Cardiac fibroblast (primary cell): ENCODE measurements at regions not wholly inside any gene's neighbourhood (a gene's known extent, or its start where the extent isn't known, plus 50 kb on each side); places are given as distances from the start of the nearest gene placed in this dataset.

Source experiments
- DNase-seq, 2 donors: peaks; one replicate each; pipeline versions ENCODE4 v3.0.0 to v3.0.0-alpha.2; 2010; ENCODE audit warnings: low read depth in 2 of 2
- H3K4me3 ChIP-seq, 2 donors: replicated peaks in 1 of 2; 1 replicate in 1 of 2; 2 replicates in 1 of 2; pipeline ENCODE4 v1.5.1; 2011; ENCODE audit warnings: low read depth in 2 of 2, low read length in 2 of 2, mild to moderate bottlenecking in 2 of 2, moderate library complexity in 1 of 2
- CTCF ChIP-seq: IDR thresholded peaks from one replicate; pipeline ENCODE4 v1.5.1; 2011; ENCODE audit warnings: low read depth, mild to moderate bottlenecking, low read length, inconsistent platforms

GRCh38 chr16:73669535-73670274 is 621.8 kb upstream of the ZFHX3 start:
- no peak for TF ChIP-seq CTCF
- H3K4me3 ChIP-seq = no peak overlapping the region
- no peak for DNase-seq

- no peak overlapping the region for H3K4me3 ChIP-seq
- TF ChIP-seq CTCF = no peak
These were observed 615.8 kb upstream of the ZFHX3 start for GRCh38 chr16:73663720-73664119.

GRCh38 chr16:73636196-73636595 is 588.3 kb upstream of the ZFHX3 start:
- no peak overlapping the region for H3K4me3 ChIP-seq
- no peak for DNase-seq
- no peak for TF ChIP-seq CTCF

More at GRCh38 chr16:73663720-73664119, 615.8 kb upstream of the ZFHX3 start:
- no peak for DNase-seq

GRCh38 chr16:73629011-73629410 is 581.1 kb upstream of the ZFHX3 start:
- DNase-seq = no peak
- TF ChIP-seq CTCF = no peak
- no peak overlapping the region for H3K4me3 ChIP-seq

- TF ChIP-seq CTCF = no peak
- no peak for DNase-seq
- H3K4me3 ChIP-seq = no peak overlapping the region
These were observed 569.8 kb upstream of the ZFHX3 start for GRCh38 chr16:73617738-73618137.

- no peak for DNase-seq
- no peak for TF ChIP-seq CTCF
- no peak overlapping the region for H3K4me3 ChIP-seq
These were observed 568.8 kb upstream of the ZFHX3 start for GRCh38 chr16:73616770-73617169.

GRCh38 chr16:73616166-73616753 is 568.3 kb upstream of the ZFHX3 start:
- DNase-seq = no peak
- no peak for TF ChIP-seq CTCF
- H3K4me3 ChIP-seq = no peak overlapping the region
